ENCODE measurements at regions not wholly inside any gene's neighbourhood (a gene's known extent, or its start where the extent isn't known, plus 50 kb on each side); places are given as distances from the start of the nearest gene placed in this dataset.
A peak's percentile ranks its signal among the peaks of the same experiment; 100 is the strongest.

DNA sequence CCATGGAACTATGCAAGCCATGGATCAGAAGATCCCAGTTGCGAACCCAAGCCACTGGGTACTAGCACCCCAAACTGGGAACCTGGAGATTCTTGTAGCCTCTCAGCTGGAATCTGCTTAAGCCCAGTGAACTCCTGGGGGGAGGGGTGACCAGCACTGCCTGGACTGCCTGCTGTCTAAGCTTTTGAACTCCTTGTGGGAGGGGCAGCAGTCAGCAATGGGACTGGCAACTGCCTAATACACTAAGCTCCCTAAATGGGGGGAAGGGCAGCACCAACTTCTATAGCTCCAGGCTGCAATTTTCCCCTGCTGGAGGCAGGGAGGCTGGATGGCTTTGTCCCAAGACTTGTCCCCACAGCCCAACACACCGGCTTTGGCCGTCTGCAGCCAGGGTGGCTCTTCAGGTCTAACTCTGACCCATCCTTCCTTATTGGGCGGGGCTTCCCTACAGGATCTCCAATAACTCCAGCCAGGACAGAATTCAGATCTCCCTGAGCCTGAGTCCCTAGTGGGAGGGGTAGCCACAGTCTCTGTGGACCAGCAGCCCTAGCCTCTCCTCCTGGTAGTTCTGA is 485.1 kb downstream of the SOX5 start (continued):
- no peak for TF ChIP-seq ETS1 (IDR thresholded peaks at IDR 0.05)
- no peak for TF ChIP-seq ZNF114 (CRISPR knock-in tag; IDR thresholded peaks at IDR 0.05)
- TF ChIP-seq, protein P1, sequence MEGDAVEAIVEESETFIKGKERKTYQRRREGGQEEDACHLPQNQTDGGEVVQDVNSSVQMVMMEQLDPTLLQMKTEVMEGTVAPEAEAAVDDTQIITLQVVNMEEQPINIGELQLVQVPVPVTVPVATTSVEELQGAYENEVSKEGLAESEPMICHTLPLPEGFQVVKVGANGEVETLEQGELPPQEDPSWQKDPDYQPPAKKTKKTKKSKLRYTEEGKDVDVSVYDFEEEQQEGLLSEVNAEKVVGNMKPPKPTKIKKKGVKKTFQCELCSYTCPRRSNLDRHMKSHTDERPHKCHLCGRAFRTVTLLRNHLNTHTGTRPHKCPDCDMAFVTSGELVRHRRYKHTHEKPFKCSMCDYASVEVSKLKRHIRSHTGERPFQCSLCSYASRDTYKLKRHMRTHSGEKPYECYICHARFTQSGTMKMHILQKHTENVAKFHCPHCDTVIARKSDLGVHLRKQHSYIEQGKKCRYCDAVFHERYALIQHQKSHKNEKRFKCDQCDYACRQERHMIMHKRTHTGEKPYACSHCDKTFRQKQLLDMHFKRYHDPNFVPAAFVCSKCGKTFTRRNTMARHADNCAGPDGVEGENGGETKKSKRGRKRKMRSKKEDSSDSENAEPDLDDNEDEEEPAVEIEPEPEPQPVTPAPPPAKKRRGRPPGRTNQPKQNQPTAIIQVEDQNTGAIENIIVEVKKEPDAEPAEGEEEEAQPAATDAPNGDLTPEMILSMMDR (conservative IDR thresholded peaks at IDR 0.05; ENCODE audit: low read depth in 2 of 2), result no peak
- TF ChIP-seq CREB1 (CRISPR knock-in tag; IDR thresholded peaks at IDR 0.05; ENCODE audit: low read depth), result no peak
- no peak for TF ChIP-seq STAT1 (IDR thresholded peaks at IDR 0.05; ENCODE audit: unreplicated experiment)
- no peak for TF ChIP-seq POLR2AphosphoS5 (IDR thresholded peaks at IDR 0.05; ENCODE audit: low read depth)
- TF ChIP-seq NANOG (IDR thresholded peaks at IDR 0.05; ENCODE audit: borderline replicate concordance), result no peak

DNA sequence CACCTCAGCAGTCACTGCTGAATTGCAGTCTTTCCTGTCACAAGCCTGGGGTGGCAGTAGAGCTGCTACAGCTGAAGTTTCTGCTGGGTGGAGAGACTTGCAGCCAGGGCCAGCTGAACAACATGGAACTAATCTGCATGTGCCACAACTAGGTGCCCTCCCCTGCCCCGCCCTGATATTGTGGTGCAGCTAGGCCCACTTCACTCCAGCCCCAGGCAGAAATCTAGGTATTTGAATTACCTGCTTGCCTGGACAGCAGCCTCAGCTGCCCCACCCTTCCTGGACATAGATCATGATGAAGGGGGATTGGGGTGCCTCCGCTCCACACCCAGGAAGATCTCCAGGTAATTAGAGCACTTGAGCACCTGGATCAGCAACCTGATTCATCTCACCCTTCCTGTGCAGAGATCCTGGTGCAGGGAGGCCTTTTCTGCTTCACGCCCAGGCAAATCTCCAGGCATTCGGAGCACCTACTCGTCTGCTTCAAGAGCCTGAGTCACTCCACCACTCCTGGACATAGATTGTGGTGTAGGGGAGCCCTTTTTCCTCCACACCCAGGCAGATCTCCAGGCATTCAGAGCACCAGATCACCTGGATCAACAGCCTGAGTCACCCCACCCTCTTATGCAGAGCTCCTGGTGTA is 477.0 kb downstream of the SOX5 start:
- DNase-seq (ENCODE audit: low spot score) (peak; percentile 6), ATAC-seq (peak; percentile 42; the same call in 2 of the 3 replicates)
- Histone ChIP-seq H4K20me1 (replicated peaks; ENCODE audit: insufficient read depth) (no peaks in the 10 kb centered on the region), H3K9me2 (ENCODE audit: insufficient read depth) (peaks cover 7% of the 10 kb centered on the region; the same call in 1 of the 2 replicates), H3K27ac (ENCODE audit: low read depth) (no peak overlapping the region), H3F3A (replicated peaks; ENCODE audit: low read depth) (no peaks in the 10 kb centered on the region), H2AFZ (peak overlapping the region; percentile 74), H3K27me3 (ENCODE audit: insufficient read depth) (no peaks in the 10 kb centered on the region), H3K4me3 (no peak overlapping the region), H3K36me3 (ENCODE audit: insufficient read depth) (no peaks in the 10 kb centered on the region), H3K4me1 (ENCODE audit: insufficient read depth) (no peaks in the 10 kb centered on the region), H3K4me2 (no peak overlapping the region), H3K79me2 (replicated peaks; ENCODE audit: insufficient read depth) (no peaks in the 10 kb centered on the region)
- Mint-ChIP-seq H3K4me3 (no peak overlapping the region), H3K36me3 (ENCODE audit: low read depth) (peaks cover 2% of the 10 kb centered on the region; the same call in 1 of the 3 replicates), H3K27ac (no peak overlapping the region), H3K9me3 (peaks cover 12% of the 10 kb centered on the region; the same call in 2 of the 3 replicates), H3K27me3 (ENCODE audit: insufficient read depth, low read depth, poor library complexity) (peaks cover under 1% of the 10 kb centered on the region), H3K4me1 (no peaks in the 10 kb centered on the region)
- TF ChIP-seq ZNF462 (CRISPR knock-in tag; IDR thresholded peaks at IDR 0.05) (no peak), CREB1 (CRISPR knock-in tag; IDR thresholded peaks at IDR 0.05; ENCODE audit: low read depth) (no peak)
- TF ChIP-seq, protein P1 (conservative IDR thresholded peaks at IDR 0.05; ENCODE audit: low read depth in 2 of 2), result peak in 1 of 2 experiments; percentile 36; a peak in 1 of 4 replicates

Data from GM23338 (cell line).